Smooth muscle cell (in vitro differentiated cells): ENCODE measurements at regions not wholly inside any gene's neighbourhood (a gene's known extent, or its start where the extent isn't known, plus 50 kb on each side); places are given as distances from the start of the nearest gene placed in this dataset.
"Not testable (repeated sequence)": the region's sequence is repeated elsewhere in the genome, so short reads cannot be mapped to it uniquely, and the experiment has no call there.

Experiments
- DNase-seq: peaks from one replicate; lab custom pipeline; 2025; ENCODE audit not compliant: unreplicated experiment; lab: John Stamatoyannopoulos, UW
- H2AFZ ChIP-seq: fragments of 200-600 bp; sonication (generic); 2 replicates; pipeline ENCODE4 v1.6.0; 2016; ENCODE audit warnings: antibody characterized with exemption, low read depth, mild to moderate bottlenecking
- H3F3A ChIP-seq: fragments of 200-600 bp; sonication (generic); 2 replicates; pipeline ENCODE4 v1.6.0; 2017; ENCODE audit warnings: antibody characterized with exemption, low read depth
- H3K27ac ChIP-seq: fragments of 200-600 bp; sonication (generic); 2 replicates; pipeline ENCODE4 v1.5.1; 2016; ENCODE audit warnings: low read depth, mild to moderate bottlenecking
- H3K27me3 ChIP-seq: fragments of 200-600 bp; sonication (generic); 2 replicates; pipeline ENCODE4 v1.6.1; 2016; ENCODE audit warnings: low read depth, mild to moderate bottlenecking
- H3K36me3 ChIP-seq: fragments of 200-600 bp; sonication (generic); 2 replicates; pipeline ENCODE4 v1.5.1; 2016; ENCODE audit warnings: low read depth
- H3K4me1 ChIP-seq: fragments of 200-600 bp; sonication (generic); 2 replicates; pipeline ENCODE4 v1.5.1; 2016; ENCODE audit warnings: low read depth
- H3K4me2 ChIP-seq: fragments of 200-600 bp; sonication (generic); 2 replicates; pipeline ENCODE4 v1.6.0; 2016; ENCODE audit warnings: mild to moderate bottlenecking
- H3K4me3 ChIP-seq: fragments of 200-600 bp; sonication (generic); 2 replicates; pipeline ENCODE4 v1.5.1; 2016; ENCODE audit warnings: mild to moderate bottlenecking
- H3K79me2 ChIP-seq: fragments of 200-600 bp; sonication (generic); 2 replicates; pipeline ENCODE4 v1.6.0; 2016; ENCODE audit warnings: low read depth, mild to moderate bottlenecking
- H3K9ac ChIP-seq: fragments of 200-600 bp; sonication (generic); 2 replicates; pipeline ENCODE4 v1.6.0; 2016; ENCODE audit warnings: low read depth
- H3K9me3 ChIP-seq: fragments of 200-600 bp; sonication (generic); replicated peaks from 2 replicates; pipeline ENCODE4 v1.5.1; 2016; ENCODE audit warnings: low read depth
- H4K20me1 ChIP-seq: fragments of 200-600 bp; sonication (generic); 2 replicates; pipeline ENCODE4 v1.6.0; 2016; ENCODE audit warnings: low read depth
- CTCF ChIP-seq: fragments of 200-600 bp; sonication (generic); IDR thresholded peaks from 2 replicates; pipeline ENCODE4 v1.5.1; 2017; ENCODE audit warnings: borderline replicate concordance, mild to moderate bottlenecking, antibody characterized with exemption; ENCODE audit not compliant: insufficient read depth, poor library complexity, severe bottlenecking
- WGBS: methylation state at CpG from one replicate; pipeline ENCODE4 v1.1.7; 2016; ENCODE audit warnings: low lambda C conversion rate; 5-methylcytosine and 5-hydroxymethylcytosine counted together

GRCh38 chrX:68980906-68981616 is 152.2 kb downstream of the EFNB1 start:
- Histone ChIP-seq H3K36me3 (no peaks in the 10 kb centered on the region), H4K20me1 (no peaks in the 10 kb centered on the region), H3K4me2 (no peak overlapping the region), H3K4me3 (no peak overlapping the region), H3K4me1 (no peaks in the 10 kb centered on the region), H3K9me3 (no peaks in the 10 kb centered on the region), H3F3A (no peaks in the 10 kb centered on the region), H3K27me3 (no peaks in the 10 kb centered on the region), H3K9ac (no peak overlapping the region), H2AFZ (no peak overlapping the region), H3K27ac (no peak overlapping the region), H3K79me2 (no peaks in the 10 kb centered on the region)
- TF ChIP-seq CTCF, result no peak
- DNase-seq, result no peak
- 79% methylated on average over 9 of the region's 9 CpGs for WGBS

- WGBS, result 41% methylated on average over 1 of the region's 1 CpG
- DNase-seq, result no peak
- no peak overlapping the region for H3K9ac ChIP-seq
- H3K36me3 ChIP-seq, result no peaks in the 10 kb centered on the region
- no peak for TF ChIP-seq CTCF
- H4K20me1 ChIP-seq, result no peaks in the 10 kb centered on the region
- no peak overlapping the region for H3K27ac ChIP-seq
- H3K4me3 ChIP-seq, result no peak overlapping the region
- no peaks in the 10 kb centered on the region for H3K4me1 ChIP-seq
- no peak overlapping the region for H3K4me2 ChIP-seq
- H3K79me2 ChIP-seq, result no peaks in the 10 kb centered on the region
- no peaks in the 10 kb centered on the region for H3K9me3 ChIP-seq
- H3K27me3 ChIP-seq, result no peaks in the 10 kb centered on the region
- H3F3A ChIP-seq, result no peaks in the 10 kb centered on the region
- no peak overlapping the region for H2AFZ ChIP-seq
These were observed 149.8 kb downstream of the EFNB1 start for GRCh38 chrX:68978655-68979054.

- WGBS, result 40% methylated on average over 6 of the region's 7 CpGs
- H3K36me3 ChIP-seq, result no peaks in the 10 kb centered on the region
- H3K9me3 ChIP-seq, result no peaks in the 10 kb centered on the region
- H3F3A ChIP-seq, result no peaks in the 10 kb centered on the region
- no peaks in the 10 kb centered on the region for H4K20me1 ChIP-seq
- no peaks in the 10 kb centered on the region for H3K27me3 ChIP-seq
- no peaks in the 10 kb centered on the region for H3K4me1 ChIP-seq
- no peak overlapping the region for H3K4me3 ChIP-seq
- H3K4me2 ChIP-seq, result no peak overlapping the region
- H3K79me2 ChIP-seq, result no peaks in the 10 kb centered on the region
- H2AFZ ChIP-seq, result no peak overlapping the region
- H3K9ac ChIP-seq, result no peak overlapping the region
- no peak for TF ChIP-seq CTCF
- DNase-seq, result no peak
- H3K27ac ChIP-seq, result no peak overlapping the region
These were observed 149.4 kb downstream of the EFNB1 start for GRCh38 chrX:68978255-68978654.

GRCh38 chrX:68953331-68953730 is 124.5 kb downstream of the EFNB1 start:
- H4K20me1 ChIP-seq, result no peaks in the 10 kb centered on the region
- no peak for TF ChIP-seq CTCF
- H3K4me3 ChIP-seq, result no peak overlapping the region
- no peaks in the 10 kb centered on the region for H3K27me3 ChIP-seq
- H3K9ac ChIP-seq, result no peak overlapping the region
- WGBS, result 97% methylated on average over 6 of the region's 6 CpGs
- H3K9me3 ChIP-seq, result peaks cover 10% of the 10 kb centered on the region
- H3K4me1 ChIP-seq, result no peaks in the 10 kb centered on the region
- DNase-seq, result no peak
- no peak overlapping the region for H3K4me2 ChIP-seq
- H3K27ac ChIP-seq, result no peak overlapping the region
- H3F3A ChIP-seq, result no peaks in the 10 kb centered on the region
- no peaks in the 10 kb centered on the region for H3K79me2 ChIP-seq
- no peak overlapping the region for H2AFZ ChIP-seq
- no peaks in the 10 kb centered on the region for H3K36me3 ChIP-seq

GRCh38 chrX:68951942-68952619 is 123.3 kb downstream of the EFNB1 start:
- H3K9me3 ChIP-seq, H3K4me2 ChIP-seq, H3K4me3 ChIP-seq, H3K9ac ChIP-seq, H3K27me3 ChIP-seq, DNase-seq, H2AFZ ChIP-seq, H3K36me3 ChIP-seq, H3F3A ChIP-seq, H3K27ac ChIP-seq, H3K4me1 ChIP-seq, H3K79me2 ChIP-seq, H4K20me1 ChIP-seq: not testable (repeated sequence)
- 91% methylated on average over 27 of the region's 32 CpGs for WGBS
